Prostate gland (tissue), 2 donors: ENCODE measurements at regions not wholly inside any gene's neighbourhood (a gene's known extent, or its start where the extent isn't known, plus 50 kb on each side); places are given as distances from the start of the nearest gene placed in this dataset.

Experiments used
- DNase-seq: peaks from one replicate; pipeline ENCODE4 v3.0.0-alpha.2; 2019; ENCODE audit warnings: low spot score
- H3K27ac ChIP-seq, 2 donors: fragments of 200-600 bp; sonication (generic); 2 replicates each; pipeline ENCODE4 v1.5.1; 2017 to 2019
- H3K27me3 ChIP-seq: fragments of 200-600 bp; sonication (generic); replicated peaks from 2 replicates; pipeline ENCODE4 v1.5.1; 2019; ENCODE audit not compliant: insufficient read depth
- H3K36me3 ChIP-seq, 2 donors: fragments of 200-600 bp; sonication (generic); 1 replicate in 1 of 2; 2 replicates in 1 of 2; pipeline versions ENCODE4 v1.5.1 to v1.8.1; 2017 to 2019
- H3K4me1 ChIP-seq: fragments of 200-600 bp; sonication (generic); replicated peaks from 2 replicates; pipeline ENCODE4 v1.5.1; 2019
- H3K4me3 ChIP-seq, 2 donors: fragments of 200-600 bp; sonication (generic); 2 replicates each; pipeline ENCODE4 v1.5.1; 2017 to 2019
- H3K9me3 ChIP-seq: fragments of 200-600 bp; sonication (generic); 2 replicates; pipeline ENCODE4 v1.5.1; 2017
- CTCF ChIP-seq, 4 experiments: fragments of 200-600 bp in 2 of 4; fragments of 450-650 bp in 2 of 4; sonication (generic) in 2 of 4; IDR thresholded peaks; 1 replicate in 3 of 4; 2 replicates in 1 of 4; pipeline ENCODE4 v1.5.1; 2016 to 2019; ENCODE audit warnings: antibody characterized with exemption in 4 of 4, mild to moderate bottlenecking in 2 of 4, moderate library complexity in 2 of 4
- POLR2A ChIP-seq: fragments of 450-650 bp; IDR thresholded peaks from one replicate; pipeline ENCODE4 v1.6.1; 2016; ENCODE audit warnings: antibody characterized with exemption, mild to moderate bottlenecking
- POLR2AphosphoS5 ChIP-seq: sonication (generic); formaldehyde crosslinking; IDR thresholded peaks from one replicate; pipeline ENCODE4 v1.6.1; 2017; ENCODE audit warnings: antibody characterized with exemption
- WGBS: methylation state at CpG from one replicate; pipeline ENCODE4 v1.1.5; 2018; 5-methylcytosine and 5-hydroxymethylcytosine counted together
- intact Hi-C: fragments of 100-400 bp; cut with DNase I; formaldehyde crosslinking; loops from one replicate; pipeline ENCODE4 v1.14.2; 2022

DNA sequence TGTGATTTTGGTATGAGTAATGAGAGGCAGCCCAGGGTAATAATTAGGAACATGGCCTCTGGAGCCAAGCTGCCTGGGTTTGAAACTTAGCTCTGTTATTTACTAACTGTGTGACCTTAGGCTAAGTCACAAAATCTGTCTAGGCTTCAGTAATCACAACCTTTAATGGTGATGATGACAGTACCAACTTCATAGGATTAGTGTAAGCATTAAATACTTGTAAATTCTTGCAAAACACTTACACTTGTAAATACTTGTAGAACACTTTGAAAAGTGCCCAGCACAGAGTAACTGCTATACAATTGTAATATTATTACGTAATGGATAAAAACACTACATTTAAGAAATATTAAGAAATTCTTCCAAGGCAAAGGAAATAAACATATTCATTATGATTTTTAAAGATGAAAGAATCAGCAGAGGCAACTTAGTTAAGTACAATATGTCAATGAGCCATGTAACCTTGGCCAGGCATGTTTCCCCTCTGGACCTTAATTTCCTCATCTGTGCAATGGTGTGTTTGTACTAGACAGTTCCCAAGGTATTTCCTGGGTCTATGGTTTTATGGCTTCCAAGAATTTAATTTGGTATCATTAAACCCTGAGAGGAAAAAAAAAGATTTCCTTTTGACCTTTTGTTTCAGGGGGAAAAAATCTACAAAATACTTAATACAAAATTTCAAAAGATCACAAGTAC is 628.5 kb upstream of the KLHL1 start:
- TF ChIP-seq CTCF (IDR thresholded peaks at IDR 0.05) (no peak), POLR2AphosphoS5 (no peak), POLR2A (no peak)
- WGBS: 96% methylated on average over 1 of the region's 1 CpG

GRCh38 chr13:70732611-70733010 is 624.4 kb upstream of the KLHL1 start:
- H3K36me3 ChIP-seq: no peaks in the 10 kb centered on the region
- no peaks in the 10 kb centered on the region for H3K27me3 ChIP-seq
- WGBS: 22% methylated on average over 2 of the region's 2 CpGs
- H3K9me3 ChIP-seq: no peaks in the 10 kb centered on the region
- intact Hi-C loops: no loop called here
- H3K27ac ChIP-seq: no peak overlapping the region
- DNase-seq: no peak
- no peak for TF ChIP-seq POLR2AphosphoS5
- no peak for TF ChIP-seq CTCF (IDR thresholded peaks at IDR 0.05)
- no peak for TF ChIP-seq POLR2A
- H3K4me3 ChIP-seq: no peak overlapping the region
- no peaks in the 10 kb centered on the region for H3K4me1 ChIP-seq

More for the DNA sequence above, 628.5 kb upstream of the KLHL1 start:
- intact Hi-C loops: no loop called here
- H3K36me3 ChIP-seq: no peaks in the 10 kb centered on the region
- H3K4me1 ChIP-seq: no peaks in the 10 kb centered on the region
- DNase-seq: no peak
- no peak overlapping the region for H3K4me3 ChIP-seq
- no peaks in the 10 kb centered on the region for H3K9me3 ChIP-seq
- no peaks in the 10 kb centered on the region for H3K27me3 ChIP-seq
- H3K27ac ChIP-seq: no peak overlapping the region

DNA sequence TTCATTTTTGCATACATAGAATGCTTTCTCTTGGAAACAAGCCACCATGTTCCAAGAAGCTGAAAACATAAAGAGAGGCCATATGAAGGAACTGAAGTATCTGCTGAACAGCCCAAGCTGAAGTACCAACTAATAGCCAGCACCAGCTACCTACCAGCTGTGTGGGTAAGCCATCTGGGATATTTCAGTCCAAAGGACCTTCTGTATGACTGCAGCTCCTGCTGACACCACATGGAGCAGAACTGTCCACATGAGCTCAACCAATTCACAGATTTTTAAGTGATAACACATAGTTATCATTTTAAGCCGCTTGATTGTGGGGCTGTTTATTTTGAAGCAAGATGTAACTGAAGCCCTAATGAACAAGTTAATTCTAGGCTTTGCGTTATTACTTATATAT is 621.1 kb upstream of the KLHL1 start:
- Histone ChIP-seq H3K27ac (no peak overlapping the region), H3K27me3 (no peaks in the 10 kb centered on the region), H3K36me3 (no peaks in the 10 kb centered on the region), H3K4me1 (no peaks in the 10 kb centered on the region), H3K9me3 (no peaks in the 10 kb centered on the region), H3K4me3 (no peak overlapping the region)
- 42% methylated on average over 2 of the region's 2 CpGs for WGBS
- no peak for DNase-seq
- intact Hi-C loops: no loop called here
- TF ChIP-seq POLR2AphosphoS5 (no peak), POLR2A (no peak), CTCF (IDR thresholded peaks at IDR 0.05) (no peak)

DNA sequence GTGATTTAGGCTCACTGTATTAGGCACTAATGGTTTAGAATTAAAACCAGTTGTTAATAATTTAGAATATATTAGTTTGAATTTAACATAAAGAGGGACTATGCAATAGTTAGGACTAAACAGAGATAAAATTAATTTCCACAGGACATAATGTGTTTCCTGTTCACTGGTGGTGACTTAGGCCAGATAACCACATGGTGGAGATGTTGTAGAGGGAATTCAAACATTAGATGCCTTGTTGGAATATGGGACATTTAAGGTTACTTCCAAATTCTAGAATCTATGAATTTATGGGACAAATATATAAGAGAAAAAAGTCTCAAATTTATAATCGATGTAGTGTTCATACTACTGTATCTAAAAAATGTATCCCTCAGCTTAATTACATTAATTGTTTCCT is 615.5 kb upstream of the KLHL1 start:
- intact Hi-C loops: no loop called here
- WGBS: 52% methylated on average over 1 of the region's 1 CpG
- no peaks in the 10 kb centered on the region for H3K27me3 ChIP-seq
- H3K4me1 ChIP-seq: no peaks in the 10 kb centered on the region
- H3K9me3 ChIP-seq: no peaks in the 10 kb centered on the region
- H3K36me3 ChIP-seq: no peaks in the 10 kb centered on the region
- no peak for DNase-seq
- H3K4me3 ChIP-seq: no peak overlapping the region
- H3K27ac ChIP-seq: no peak overlapping the region
- no peak for TF ChIP-seq CTCF (IDR thresholded peaks at IDR 0.05)

DNA sequence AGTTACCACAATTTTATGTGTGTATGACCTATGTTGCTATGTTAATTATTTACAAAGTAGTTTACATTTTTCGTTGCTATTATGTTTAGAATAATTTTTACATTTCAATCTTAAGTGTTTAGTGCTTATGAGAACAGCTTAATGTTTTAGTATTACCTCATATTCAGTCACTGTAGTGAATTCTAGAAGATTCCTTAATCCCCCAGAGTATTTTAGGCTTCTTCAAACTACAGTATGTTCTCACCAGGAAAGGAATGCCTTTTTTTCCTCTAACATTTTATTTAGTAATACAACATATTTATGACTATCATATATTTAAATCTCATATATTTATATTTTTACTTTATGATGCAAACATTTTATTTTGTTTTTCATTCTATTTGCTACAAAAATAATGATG is 612.1 kb upstream of the KLHL1 start:
- DNase-seq: no peak
- intact Hi-C loops: no loop called here
- no peaks in the 10 kb centered on the region for H3K4me1 ChIP-seq
- H3K36me3 ChIP-seq: no peaks in the 10 kb centered on the region
- no peaks in the 10 kb centered on the region for H3K9me3 ChIP-seq
- 67% methylated on average over 1 of the region's 1 CpG for WGBS
- H3K27ac ChIP-seq: no peak overlapping the region
- no peak overlapping the region for H3K4me3 ChIP-seq
- H3K27me3 ChIP-seq: no peaks in the 10 kb centered on the region
- no peak for TF ChIP-seq POLR2AphosphoS5
- TF ChIP-seq CTCF (IDR thresholded peaks at IDR 0.05): no peak
- no peak for TF ChIP-seq POLR2A
